Central memory CD4-positive, alpha-beta T cell (primary cell): ENCODE measurements at regions not wholly inside any gene's neighbourhood (a gene's known extent, or its start where the extent isn't known, plus 50 kb on each side); places are given as distances from the start of the nearest gene placed in this dataset.

Experiments
- DNase-seq: peaks from one replicate; pipeline ENCODE4 v3.0.0; 2022

DNA sequence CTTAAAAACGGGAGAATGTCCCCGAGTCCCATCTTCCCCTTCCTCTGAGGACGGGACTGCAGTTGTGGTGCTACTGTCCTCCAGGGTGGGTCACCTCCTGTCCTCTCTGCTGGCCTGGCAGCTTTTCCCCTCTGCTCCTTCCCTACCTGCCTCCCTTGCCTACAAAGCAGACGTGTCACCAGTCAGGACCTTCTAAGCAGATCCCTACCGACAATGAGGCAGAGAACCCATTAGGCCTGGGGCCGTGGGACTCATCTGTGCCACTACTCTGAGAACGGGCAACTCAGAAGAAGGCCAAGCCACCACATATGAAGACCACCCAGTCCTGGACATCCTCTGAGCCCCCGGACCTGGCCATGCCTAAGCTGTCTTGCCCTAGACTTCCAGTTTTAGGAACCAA, 103.0 kb upstream of the TEX51 start:
- no peak for DNase-seq

DNA sequence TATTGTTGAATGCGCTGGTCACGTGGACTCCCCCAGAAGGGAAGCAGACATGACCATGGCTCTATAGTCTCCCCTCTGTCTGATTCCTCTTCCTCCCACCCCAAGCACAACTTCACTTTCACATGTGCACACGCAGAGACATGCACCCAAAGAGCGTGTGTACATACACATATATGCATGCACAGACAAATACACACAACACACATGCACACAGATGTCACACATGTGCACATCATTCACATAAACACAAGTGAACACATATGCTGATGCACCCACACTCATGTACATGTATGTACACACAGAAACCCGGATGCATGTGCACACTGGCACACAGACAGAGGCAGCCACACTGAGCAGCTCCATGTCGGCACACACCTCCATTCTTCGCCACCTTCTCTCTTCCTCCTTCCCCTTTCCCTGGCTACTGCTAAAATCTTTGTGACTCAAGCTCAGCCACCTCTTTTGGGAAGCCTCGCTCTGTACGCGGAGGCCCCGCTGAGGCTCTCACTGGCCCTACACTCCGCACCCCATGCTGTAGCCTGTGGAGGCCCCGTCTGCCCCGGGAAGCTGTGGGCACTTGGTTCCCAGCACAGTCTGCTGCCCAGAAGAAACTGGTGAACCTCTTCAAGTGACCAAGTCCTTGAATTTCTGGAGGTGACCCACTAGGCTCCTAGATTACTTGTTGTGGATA, 101.6 kb upstream of the TEX51 start:
- no peak for DNase-seq

DNA sequence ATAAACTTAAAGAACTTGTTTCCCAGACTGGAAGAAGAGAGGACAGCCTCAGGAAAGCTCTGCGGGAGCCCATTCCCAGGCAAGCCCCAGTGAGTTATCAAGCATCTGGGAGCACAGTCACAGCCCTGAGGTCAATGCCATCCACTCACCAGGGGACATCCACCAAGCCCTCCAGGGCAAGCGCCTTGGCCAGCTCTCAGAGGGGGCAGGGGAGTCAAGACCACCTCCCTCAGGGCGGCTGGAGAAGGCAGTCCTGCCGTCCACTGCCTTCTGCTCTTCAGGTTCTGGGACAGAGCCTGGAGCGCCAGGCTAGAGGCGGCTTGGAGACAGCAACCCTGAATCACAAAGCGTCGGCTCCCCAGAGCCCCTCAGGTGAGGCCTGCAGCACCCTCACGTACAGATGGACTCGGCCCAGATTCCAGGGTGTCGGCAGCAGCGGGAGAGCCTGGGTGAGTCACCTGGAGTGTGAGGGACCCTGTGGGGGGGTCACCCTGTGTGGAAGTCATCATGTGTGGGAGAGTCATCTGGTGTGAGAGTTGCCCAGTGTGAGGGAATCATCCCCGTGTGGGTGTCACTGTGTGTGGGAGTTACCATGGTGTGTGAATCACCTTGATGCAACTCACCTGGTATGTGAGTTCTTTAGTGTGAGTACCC, 100.9 kb upstream of the TEX51 start:
- no peak for DNase-seq

- DNase-seq = no peak
These were observed 100.2 kb upstream of the TEX51 start for GRCh38 chr2:126798276-126799140.

GRCh38 chr2:126799301-126799700, 99.4 kb upstream of the TEX51 start:
- no peak for DNase-seq

GRCh38 chr2:126801473-126801872, 97.2 kb upstream of the TEX51 start:
- DNase-seq = no peak

DNA sequence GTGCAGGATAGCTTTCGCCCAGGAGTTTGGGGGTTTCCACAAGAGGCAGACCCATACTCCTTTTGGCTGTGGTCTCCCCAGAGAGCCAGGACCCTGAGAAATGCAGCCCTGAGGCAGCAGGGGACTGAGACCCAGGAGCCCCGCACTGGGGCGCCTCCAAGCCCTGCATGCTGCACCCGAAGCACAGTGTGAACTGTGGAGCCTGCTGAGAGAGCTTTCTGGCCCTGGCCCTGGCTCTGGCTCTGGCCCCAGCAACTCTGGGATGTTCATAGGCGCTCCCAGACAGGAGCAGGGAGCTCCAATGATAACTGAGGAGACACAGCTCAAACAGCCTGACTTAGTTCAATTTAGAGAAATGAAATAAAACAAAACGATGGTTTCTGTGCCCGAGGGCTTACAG, 96.4 kb upstream of the TEX51 start:
- DNase-seq = no peak

GRCh38 chr2:126802774-126803433, 95.8 kb upstream of the TEX51 start:
- DNase-seq = no peak

DNA sequence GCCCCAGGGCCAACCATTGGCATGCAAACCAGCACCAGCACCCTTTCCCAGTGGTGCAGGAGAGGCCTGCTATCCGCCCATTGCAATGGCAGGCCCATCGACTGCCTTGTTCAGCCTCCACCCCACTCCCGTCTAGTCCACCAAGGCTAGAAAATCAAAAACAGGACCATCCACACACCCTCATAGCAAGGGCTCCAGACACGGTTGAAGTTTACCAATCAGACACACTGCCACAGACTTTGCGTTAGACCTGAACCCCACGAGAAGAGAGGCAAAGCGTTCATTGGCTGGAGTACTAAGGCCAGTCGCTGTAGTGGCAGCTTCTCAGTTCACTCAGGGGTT, 95.3 kb upstream of the TEX51 start:
- no peak for DNase-seq

DNA sequence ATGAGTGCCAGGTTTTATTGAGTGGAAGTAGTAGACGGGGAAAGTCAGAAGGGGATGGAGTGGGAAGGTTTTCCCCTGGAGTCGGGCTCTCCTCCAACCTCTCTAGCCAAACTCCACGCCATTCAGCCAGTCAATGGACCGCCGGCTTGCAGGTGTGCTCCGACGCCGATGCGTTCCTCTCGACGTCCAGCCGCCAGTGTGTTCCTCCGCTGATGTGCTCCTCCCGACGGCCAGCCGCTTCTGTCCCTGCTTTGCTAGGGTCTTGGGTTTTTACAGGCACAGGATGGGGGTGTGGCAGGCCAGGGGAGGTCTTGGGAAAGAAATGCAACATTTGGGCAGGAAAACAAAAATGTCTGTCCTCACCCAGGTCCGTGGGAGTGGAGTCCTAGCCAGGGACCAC, 94.3 kb upstream of the TEX51 start:
- DNase-seq = no peak

DNA sequence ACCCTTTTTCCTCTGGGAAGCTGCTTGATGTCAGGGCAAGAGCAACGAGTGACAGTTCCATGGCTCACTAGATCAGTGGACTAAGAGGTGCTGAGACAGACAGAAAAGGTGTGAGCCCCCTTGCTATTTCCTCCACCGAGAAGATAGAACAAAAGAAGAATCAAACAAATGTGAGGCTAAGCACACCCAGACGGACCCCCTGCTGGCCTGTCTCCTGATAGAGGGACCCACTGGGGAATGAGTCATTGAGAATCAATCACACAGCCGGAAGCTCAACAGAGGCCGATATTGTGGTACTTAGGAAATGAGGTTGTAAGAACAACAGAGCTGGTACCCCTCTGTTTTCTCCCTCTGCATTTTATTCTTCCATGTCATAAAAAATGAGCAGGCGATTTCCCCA, 89.8 kb upstream of the TEX51 start:
- DNase-seq = no peak

DNA sequence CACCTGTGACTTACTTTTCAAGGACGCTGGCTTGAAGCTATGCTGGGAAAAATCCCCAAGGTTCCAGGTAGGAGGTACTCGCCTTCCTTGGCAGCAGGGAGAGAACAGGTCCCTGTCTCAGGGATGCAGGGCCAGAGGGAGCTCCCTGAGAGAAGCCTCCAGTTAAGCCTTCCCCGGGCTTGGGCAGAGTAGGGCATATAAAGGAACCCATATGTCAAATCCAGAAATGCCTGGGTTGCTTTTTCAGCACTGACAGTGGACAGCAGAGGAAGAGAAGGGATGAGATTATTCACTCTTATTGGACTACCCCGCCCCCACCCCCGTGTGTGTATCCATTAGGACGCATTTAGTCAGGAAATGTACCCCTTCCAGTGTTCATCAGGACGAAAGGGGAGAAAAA, 89.3 kb upstream of the TEX51 start:
- DNase-seq = no peak

DNA sequence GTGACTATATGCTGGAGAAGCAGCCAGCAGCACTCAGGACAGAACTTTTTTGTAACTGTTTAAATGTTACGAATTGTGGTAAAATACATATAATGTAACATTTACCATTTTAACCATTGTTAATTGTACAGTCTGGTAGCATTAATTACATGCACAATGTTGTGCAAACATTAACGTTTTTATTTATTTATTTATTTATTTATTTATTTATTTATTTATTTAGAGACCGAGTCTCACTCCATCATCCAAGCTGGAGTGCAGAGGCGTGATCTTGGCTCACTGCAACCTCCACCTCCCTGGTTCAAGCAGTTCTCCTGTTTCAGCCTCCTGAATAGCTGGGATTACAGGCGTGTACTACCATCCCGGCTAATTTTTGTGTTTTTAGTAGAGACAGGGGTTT, 88.7 kb upstream of the TEX51 start:
- no peak for DNase-seq

- DNase-seq = no peak
These were observed 87.6 kb upstream of the TEX51 start for GRCh38 chr2:126811101-126811500.

GRCh38 chr2:126817172-126817571, 81.5 kb upstream of the TEX51 start:
- DNase-seq = no peak

DNA sequence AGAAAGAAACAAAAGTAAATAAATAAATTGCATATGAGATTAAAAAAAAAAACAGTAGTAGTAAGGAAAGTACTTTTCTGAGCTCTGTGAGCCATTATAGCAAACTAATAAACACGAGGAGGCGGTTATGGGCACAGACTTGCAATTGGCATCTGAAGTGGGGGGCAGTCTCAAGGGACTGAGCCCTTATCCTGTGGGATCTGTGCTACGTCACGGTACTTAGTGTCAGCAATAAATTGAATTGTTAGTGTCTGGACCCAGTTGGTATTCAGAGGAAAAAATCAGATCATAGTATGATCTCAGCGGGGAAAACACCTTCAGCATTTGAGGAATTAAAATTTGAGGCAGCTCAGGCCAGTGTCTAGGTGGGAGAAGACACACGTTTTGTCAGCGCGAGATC, 76.6 kb upstream of the TEX51 start:
- DNase-seq = no peak

- DNase-seq = no peak
These were observed 75.8 kb upstream of the TEX51 start for GRCh38 chr2:126822921-126823320.

DNA sequence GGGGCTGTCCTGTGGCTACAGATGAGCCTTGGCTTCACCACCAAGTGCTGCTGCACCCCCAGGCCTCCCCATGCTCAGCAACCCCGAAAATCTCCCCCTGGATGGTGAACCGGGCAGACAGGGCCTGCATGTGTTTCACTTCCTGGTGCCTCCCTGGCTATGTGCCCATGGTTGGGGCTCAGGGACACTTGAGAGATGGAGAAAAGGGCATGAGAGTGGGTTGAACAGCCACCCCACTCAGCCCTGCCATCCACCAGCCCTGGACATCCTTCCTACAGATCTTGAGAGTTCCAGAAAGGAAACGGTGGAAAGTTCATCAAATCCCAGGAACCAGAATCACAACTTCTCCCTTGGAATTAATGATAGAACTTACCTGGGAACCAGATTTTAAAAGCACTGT, 74.7 kb upstream of the TEX51 start:
- DNase-seq = no peak

DNA sequence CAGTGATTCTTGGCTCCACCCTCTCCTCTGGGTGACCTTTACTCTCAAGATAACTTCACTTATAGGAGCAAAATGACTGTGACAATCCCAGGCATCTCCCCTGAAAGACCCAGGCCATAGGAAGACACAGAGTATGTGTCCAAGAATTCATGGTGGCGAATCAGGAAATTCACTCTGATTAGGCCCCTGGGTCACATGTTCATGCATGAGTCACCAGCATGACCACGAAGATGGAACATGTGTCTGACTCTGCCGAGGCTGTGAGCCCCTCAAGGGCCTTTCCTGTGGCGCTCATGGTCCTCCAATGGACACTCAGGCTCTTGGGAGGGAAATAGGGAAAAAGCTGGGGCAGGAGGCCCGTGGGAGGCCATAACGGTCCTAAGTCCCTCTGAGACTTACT, 74.0 kb upstream of the TEX51 start:
- no peak for DNase-seq

- DNase-seq = no peak
These were observed 73.4 kb upstream of the TEX51 start for GRCh38 chr2:126825316-126825715.

GRCh38 chr2:126826491-126826890, 72.2 kb upstream of the TEX51 start:
- no peak for DNase-seq

DNA sequence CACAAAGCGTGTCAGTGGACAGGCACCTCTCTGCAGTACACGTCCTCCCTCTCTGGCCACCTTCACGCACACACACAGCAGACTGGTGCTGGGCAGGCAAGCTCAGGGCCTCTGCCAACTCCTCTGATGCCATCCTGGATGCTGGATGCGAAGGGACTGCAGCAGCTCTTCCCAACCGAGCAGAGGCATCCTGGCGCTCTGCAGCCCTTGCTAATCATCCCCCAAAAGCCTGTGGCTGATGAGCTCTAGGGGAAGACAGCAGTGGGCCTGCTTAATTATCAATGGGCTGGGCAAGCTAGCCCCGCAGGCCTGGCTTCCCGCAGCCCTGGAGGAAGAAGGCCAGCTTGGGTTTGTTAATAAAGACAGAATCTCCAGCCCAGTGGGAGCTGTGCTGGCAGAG, 71.3 kb upstream of the TEX51 start:
- no peak for DNase-seq

DNA sequence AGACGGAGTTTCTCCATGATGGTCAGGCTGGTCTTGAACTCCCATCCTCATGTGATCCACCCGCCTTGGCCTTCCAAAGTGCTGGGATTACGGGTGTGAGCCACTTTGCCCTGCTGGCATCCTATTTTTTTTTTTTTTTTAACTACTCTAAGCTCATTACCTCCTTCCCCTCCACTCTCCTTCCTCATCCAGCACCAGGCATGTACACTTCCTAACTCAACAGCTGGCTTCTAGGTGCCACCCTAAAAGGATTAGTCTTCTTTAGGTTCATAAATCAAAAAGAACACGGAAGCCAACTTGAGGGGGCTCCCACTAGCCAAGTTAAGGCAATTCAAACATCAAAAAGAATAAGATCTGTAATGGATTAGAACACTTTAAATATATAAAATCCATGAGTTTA, 70.6 kb upstream of the TEX51 start:
- DNase-seq = no peak

DNA sequence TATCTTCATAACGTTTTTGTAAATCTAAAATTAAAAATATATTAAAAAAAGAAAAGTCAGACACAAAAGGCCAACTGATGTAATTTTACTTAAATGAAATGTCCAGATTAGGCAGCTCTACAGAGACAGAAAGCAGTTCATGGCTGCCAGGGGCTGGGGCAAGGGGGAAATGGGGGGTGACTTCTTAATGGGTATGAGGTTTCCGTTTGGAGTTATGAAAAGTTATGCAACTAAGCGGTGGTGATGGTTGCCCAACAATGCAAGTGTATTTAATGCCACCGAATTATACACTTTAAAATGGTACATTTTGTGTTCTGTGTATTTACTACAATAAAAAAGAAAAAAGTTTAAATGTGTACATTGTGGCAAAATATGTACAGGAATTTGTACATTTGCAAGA, 70.2 kb upstream of the TEX51 start:
- DNase-seq = no peak
